ENCODE measurements at regions not wholly inside any gene's neighbourhood (a gene's known extent, or its start where the extent isn't known, plus 50 kb on each side); places are given as distances from the start of the nearest gene placed in this dataset.

GRCh38 chr6:134768931-134769330 is 181.0 kb downstream of the ALDH8A1 start:
- Histone ChIP-seq H3K27ac (ENCODE audit: insufficient read depth, low read depth, low read length) (no peak overlapping the region), H2AFZ (ENCODE audit: low read depth, low read length) (peak overlapping the region; percentile 86), H3K9me3 (replicated peaks; ENCODE audit: control insufficient read depth, insufficient read depth, low read length) (no peaks in the 10 kb centered on the region), H3K36me3 (ENCODE audit: control insufficient read depth in 2 of 2, extremely low read depth in 1 of 2, insufficient read depth in 2 of 2, low read length in 2 of 2) (no peaks in the 10 kb centered on the region), H3K4me3 (replicated peaks in 1 of 3; ENCODE audit: insufficient read depth in 1 of 3, low read depth in 1 of 3, low read length in 3 of 3) (no peak overlapping the region), H4K20me1 (replicated peaks; ENCODE audit: control insufficient read depth, extremely low read depth, insufficient read depth, low read length) (no peaks in the 10 kb centered on the region), H3K9me1 (replicated peaks; ENCODE audit: control insufficient read depth, extremely low read depth, insufficient read depth, low read length) (no peaks in the 10 kb centered on the region), H3K79me2 (ENCODE audit: control insufficient read depth, insufficient read depth, low read length) (no peaks in the 10 kb centered on the region), H3K4me2 (ENCODE audit: insufficient read depth, low read length) (no peak overlapping the region), H3K4me1 (ENCODE audit: control insufficient read depth, extremely low read depth, insufficient read depth, low read length) (no peaks in the 10 kb centered on the region), H3K27me3 (ENCODE audit: control insufficient read depth in 2 of 2, insufficient read depth in 2 of 2, low read length in 2 of 2) (no peaks in the 10 kb centered on the region), H3K9ac (replicated peaks; ENCODE audit: extremely low read depth, insufficient read depth, low read length) (no peak overlapping the region)
- DNase-seq (ENCODE audit: low read depth, low spot score) (no peak), FAIRE-seq (peak; percentile 76)
- no TSS peak for BruUV-seq (replicated peaks)
- TF ChIP-seq GATA2 (IDR thresholded peaks at IDR 0.05; ENCODE audit: insufficient read depth, insufficient read length, low read depth, low read length) (no peak), POLR2A (IDR thresholded peaks at IDR 0.05; ENCODE audit: low read depth, low read length) (no peak), CTCF (IDR thresholded peaks at IDR 0.05; ENCODE audit: extremely low read depth in 1 of 2, insufficient read depth in 1 of 2, low read depth in 1 of 2, low read length in 2 of 2) (no peak), POLR2AphosphoS5 (IDR thresholded peaks at IDR 0.05; ENCODE audit: insufficient read depth, low read depth, low read length) (no peak), EZH2 (IDR thresholded peaks at IDR 0.05; ENCODE audit: borderline replicate concordance, low read depth, low read length, severe bottlenecking) (no peak), MAX (IDR thresholded peaks at IDR 0.05; ENCODE audit: insufficient read depth, insufficient read length) (no peak), MYC (IDR thresholded peaks at IDR 0.05; ENCODE audit: low read depth, low read length) (no peak), JUN (IDR thresholded peaks at IDR 0.05; ENCODE audit: borderline replicate concordance, insufficient read depth, insufficient read length, low read depth) (no peak), FOS (IDR thresholded peaks at IDR 0.05; ENCODE audit: borderline replicate concordance, insufficient read depth, low read length) (no peak)
- ChIA-PET CTCF (interaction anchor here (1.1 to 1.2 kb wide), 2 partner anchors 19 to 172 kb away, joined by 3 to 4 read pairs; no protein-coding TSS in a partner anchor), POLR2A (no interaction called here)
- dilution Hi-C loops (cut with MboI; ENCODE audit: extremely low pct_ligation_motif_present, low sequenced_read_pairs), result no loop called here
- intact Hi-C loops (cut with micrococcal nuclease), result no loop called here

All from endothelial cell of umbilical vein (primary cell).